Prostate gland (tissue), 2 donors: ENCODE measurements at regions not wholly inside any gene's neighbourhood (a gene's known extent, or its start where the extent isn't known, plus 50 kb on each side); places are given as distances from the start of the nearest gene placed in this dataset.

Experiments
- POLR2A ChIP-seq: fragments of 450-650 bp; IDR thresholded peaks from one replicate; pipeline ENCODE4 v1.6.1; 2016; ENCODE audit warnings: antibody characterized with exemption, mild to moderate bottlenecking
- POLR2AphosphoS5 ChIP-seq: sonication (generic); formaldehyde crosslinking; IDR thresholded peaks from one replicate; pipeline ENCODE4 v1.6.1; 2017; ENCODE audit warnings: antibody characterized with exemption
- TF ChIP-seq, protein P1 (sequence below), 4 experiments: fragments of 200-600 bp in 2 of 4; fragments of 450-650 bp in 2 of 4; sonication (generic) in 2 of 4; IDR thresholded peaks; 1 replicate in 3 of 4; 2 replicates in 1 of 4; pipeline ENCODE4 v1.5.1; 2016 to 2019; ENCODE audit warnings: antibody characterized with exemption in 4 of 4, mild to moderate bottlenecking in 2 of 4, moderate library complexity in 2 of 4

DNA sequence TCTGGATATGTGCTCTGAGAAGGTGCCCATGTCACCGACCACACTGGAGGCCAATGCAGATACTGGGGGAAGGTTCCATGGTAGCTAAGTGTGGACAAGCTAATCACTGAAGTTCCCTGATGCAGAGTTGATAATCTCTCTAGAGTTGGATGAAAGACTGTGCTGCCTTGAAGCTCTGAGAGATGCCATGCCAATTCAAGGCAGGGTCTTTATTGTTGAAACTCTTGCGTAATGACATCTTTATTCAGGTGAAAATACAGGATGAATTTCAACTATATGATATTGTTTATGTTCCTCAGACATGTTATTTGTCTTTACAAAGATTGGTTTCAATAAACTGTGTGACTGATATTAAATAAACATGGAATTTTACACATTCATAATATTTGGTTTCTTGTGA is 167.6 kb upstream of the TMEM161B start:
- TF ChIP-seq POLR2A (no peak), POLR2AphosphoS5 (no peak)
- TF ChIP-seq, protein P1, sequence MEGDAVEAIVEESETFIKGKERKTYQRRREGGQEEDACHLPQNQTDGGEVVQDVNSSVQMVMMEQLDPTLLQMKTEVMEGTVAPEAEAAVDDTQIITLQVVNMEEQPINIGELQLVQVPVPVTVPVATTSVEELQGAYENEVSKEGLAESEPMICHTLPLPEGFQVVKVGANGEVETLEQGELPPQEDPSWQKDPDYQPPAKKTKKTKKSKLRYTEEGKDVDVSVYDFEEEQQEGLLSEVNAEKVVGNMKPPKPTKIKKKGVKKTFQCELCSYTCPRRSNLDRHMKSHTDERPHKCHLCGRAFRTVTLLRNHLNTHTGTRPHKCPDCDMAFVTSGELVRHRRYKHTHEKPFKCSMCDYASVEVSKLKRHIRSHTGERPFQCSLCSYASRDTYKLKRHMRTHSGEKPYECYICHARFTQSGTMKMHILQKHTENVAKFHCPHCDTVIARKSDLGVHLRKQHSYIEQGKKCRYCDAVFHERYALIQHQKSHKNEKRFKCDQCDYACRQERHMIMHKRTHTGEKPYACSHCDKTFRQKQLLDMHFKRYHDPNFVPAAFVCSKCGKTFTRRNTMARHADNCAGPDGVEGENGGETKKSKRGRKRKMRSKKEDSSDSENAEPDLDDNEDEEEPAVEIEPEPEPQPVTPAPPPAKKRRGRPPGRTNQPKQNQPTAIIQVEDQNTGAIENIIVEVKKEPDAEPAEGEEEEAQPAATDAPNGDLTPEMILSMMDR (IDR thresholded peaks at IDR 0.05) = no peak
